GM12878 (cell line): ENCODE measurements at regions not wholly inside any gene's neighbourhood (a gene's known extent, or its start where the extent isn't known, plus 50 kb on each side); places are given as distances from the start of the nearest gene placed in this dataset.

Experiments
- HDAC6 ChIP-seq: fragments of 200-600 bp; sonication (generic); IDR thresholded peaks from one replicate; pipeline ENCODE4 v1.8.0; 2017; ENCODE audit warnings: antibody characterized with exemption; ENCODE audit not compliant: unreplicated experiment
- IRF3 ChIP-seq: fragments of 450-650 bp; IDR thresholded peaks from 2 replicates; pipeline ENCODE4 v1.6.1; 2014; ENCODE audit warnings: mild to moderate bottlenecking
- MXI1 ChIP-seq: fragments of 150-350 bp; IDR thresholded peaks from 2 replicates; pipeline ENCODE4 v1.6.1; 2011; ENCODE audit warnings: low read depth, mild to moderate bottlenecking, inconsistent platforms, low read length, improper control_type of control experiment
- POLR2A ChIP-seq: IDR thresholded peaks from 2 replicates; pipeline ENCODE4 v1.6.1; 2011; ENCODE audit warnings: low read depth, mild to moderate bottlenecking, low read length
- REST ChIP-seq: IDR thresholded peaks from 2 replicates; pipeline ENCODE4 v1.6.1; 2012; ENCODE audit warnings: mild to moderate bottlenecking, low read depth, low read length
- SPI1 ChIP-seq: IDR thresholded peaks from 2 replicates; pipeline ENCODE4 v1.6.1; 2011; ENCODE audit warnings: low read depth, mild to moderate bottlenecking, low read length, moderate library complexity, borderline replicate concordance; ENCODE audit not compliant: insufficient read depth
- USF2 ChIP-seq: IDR thresholded peaks from 2 replicates; pipeline ENCODE4 v1.6.1; 2011; ENCODE audit warnings: low read depth, low read length, improper control_type of control experiment, borderline replicate concordance

GRCh38 chr15:98483575-98484130, 164.7 kb upstream of the IGF1R start:
- TF ChIP-seq MXI1, result no peak
- no peak for TF ChIP-seq SPI1
- TF ChIP-seq USF2, result no peak
- TF ChIP-seq POLR2A, result no peak
- no peak for TF ChIP-seq IRF3
- no peak for TF ChIP-seq REST
- TF ChIP-seq HDAC6, result no peak
